ENCODE measurements at regions not wholly inside any gene's neighbourhood (a gene's known extent, or its start where the extent isn't known, plus 50 kb on each side); places are given as distances from the start of the nearest gene placed in this dataset.
A peak's percentile ranks its signal among the peaks of the same experiment; 100 is the strongest.

GRCh38 chr15:46555547-46555946 is 920.7 kb downstream of the SQOR start:
- no peak for DNase-seq

- no peak for DNase-seq
Measured at GRCh38 chr15:46556010-46556409, 921.2 kb downstream of the SQOR start.

GRCh38 chr15:46556559-46557379 is 921.9 kb downstream of the SQOR start:
- no peak for DNase-seq

- no peak for DNase-seq
Measured at GRCh38 chr15:46567968-46568367, 933.1 kb downstream of the SQOR start.

- DNase-seq = no peak
Measured at GRCh38 chr15:46569781-46570180, 935.0 kb downstream of the SQOR start.

GRCh38 chr15:46576646-46577395 is 942.0 kb downstream of the SQOR start:
- DNase-seq = no peak

- no peak for DNase-seq
Measured at GRCh38 chr15:46577767-46578166, 942.9 kb downstream of the SQOR start.

GRCh38 chr15:46580487-46580886 is 945.7 kb downstream of the SQOR start:
- DNase-seq = no peak

GRCh38 chr15:46580924-46581323 is 946.1 kb downstream of the SQOR start:
- DNase-seq = no peak

GRCh38 chr15:46589088-46589487 is 954.3 kb downstream of the SQOR start:
- DNase-seq = no peak

GRCh38 chr15:46591462-46591861 is 956.6 kb downstream of the SQOR start:
- no peak for DNase-seq

GRCh38 chr15:46595016-46595415 is 960.2 kb downstream of the SQOR start:
- no peak for DNase-seq

GRCh38 chr15:46607077-46607476 is 972.2 kb downstream of the SQOR start:
- no peak for DNase-seq

GRCh38 chr15:46616033-46616432 is 981.2 kb downstream of the SQOR start:
- no peak for DNase-seq

GRCh38 chr15:46617507-46617906 is 982.7 kb downstream of the SQOR start:
- DNase-seq = no peak

- DNase-seq = no peak
Measured at GRCh38 chr15:46618984-46619383, 984.2 kb downstream of the SQOR start.

- no peak for DNase-seq
Measured at GRCh38 chr15:46620392-46621013, 985.7 kb downstream of the SQOR start.

GRCh38 chr15:46622851-46623250 is 988.0 kb downstream of the SQOR start:
- DNase-seq = no peak

GRCh38 chr15:46636206-46636605 is 1001.4 kb downstream of the SQOR start:
- peak; percentile 8 for DNase-seq

- DNase-seq = no peak
Measured at GRCh38 chr15:46644501-46645481, 1010.0 kb downstream of the SQOR start.

GRCh38 chr15:46646490-46646889 is 1011.7 kb downstream of the SQOR start:
- DNase-seq = no peak

GRCh38 chr15:46647046-46647445 is 1012.2 kb downstream of the SQOR start:
- DNase-seq = no peak

Measured in right kidney (tissue), 1 donor.